Activated gamma-delta T cell treated with anti-CD3 and anti-CD28 coated beads, Interleukin-2, amount 50 U/mL, for 16 hours (primary cell): ENCODE measurements at regions not wholly inside any gene's neighbourhood (a gene's known extent, or its start where the extent isn't known, plus 50 kb on each side); places are given as distances from the start of the nearest gene placed in this dataset.

ENCODE experiments used
- DNase-seq: peaks from one replicate; pipeline ENCODE4 v3.0.0-alpha.2; 2020; ENCODE audit warnings: low read depth

- DNase-seq: no peak
These were observed 580.9 kb upstream of the WWC1 start for GRCh38 chr5:167710444-167711073.

- no peak for DNase-seq
These were observed 578.4 kb upstream of the WWC1 start for GRCh38 chr5:167712986-167713585.

GRCh38 chr5:167713896-167714295, 577.5 kb upstream of the WWC1 start:
- DNase-seq: no peak

DNA sequence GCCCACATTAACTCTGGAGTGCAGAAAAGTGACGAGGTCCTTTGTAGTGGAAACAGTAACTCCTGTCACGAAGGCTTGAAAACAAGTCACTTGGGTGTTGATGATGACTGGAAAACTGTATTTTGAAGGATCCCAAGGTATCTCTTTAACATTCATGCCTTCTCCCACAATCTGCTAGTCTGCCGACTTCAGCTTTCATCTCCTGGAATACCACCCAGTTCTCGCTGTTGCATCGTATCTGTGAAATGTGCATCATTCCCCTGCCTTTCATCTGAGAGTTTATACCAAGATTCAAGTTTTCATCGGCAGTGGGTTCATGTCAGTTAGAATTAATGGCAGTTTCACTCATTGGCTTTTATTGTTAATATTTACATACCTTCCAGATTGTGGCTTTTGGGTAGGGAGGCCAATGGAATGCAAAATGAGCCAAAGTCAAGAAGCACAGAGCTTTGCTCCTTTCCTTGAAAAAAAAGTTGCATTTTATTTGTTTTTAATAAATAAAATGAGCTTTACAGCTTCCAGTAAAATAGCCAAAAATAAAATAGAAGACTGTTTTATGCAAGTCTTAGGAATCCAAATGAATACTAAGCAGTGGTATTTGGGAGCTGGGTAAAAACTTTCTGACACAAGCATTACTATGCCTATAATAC, 575.2 kb upstream of the WWC1 start:
- DNase-seq: no peak

DNA sequence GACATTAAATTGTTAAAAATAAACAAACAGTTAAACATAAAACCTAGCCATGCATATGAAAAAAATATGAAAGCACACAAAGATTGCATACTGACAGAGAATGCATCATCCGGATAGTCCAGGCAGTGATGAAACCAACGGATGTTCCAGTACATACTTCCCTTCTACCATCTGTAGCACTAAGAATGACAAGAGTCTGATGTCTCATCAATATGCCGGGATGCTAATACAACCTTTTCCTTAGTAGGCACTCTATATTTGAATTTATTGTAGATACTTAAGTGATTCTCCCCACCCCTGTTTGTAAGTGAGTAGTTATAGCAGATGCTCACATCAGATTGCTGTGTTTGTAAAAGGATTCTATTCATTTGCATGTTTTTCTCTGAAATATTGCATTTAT, 571.2 kb upstream of the WWC1 start:
- no peak for DNase-seq

- no peak for DNase-seq
These were observed 570.7 kb upstream of the WWC1 start for GRCh38 chr5:167720676-167721260.

DNA sequence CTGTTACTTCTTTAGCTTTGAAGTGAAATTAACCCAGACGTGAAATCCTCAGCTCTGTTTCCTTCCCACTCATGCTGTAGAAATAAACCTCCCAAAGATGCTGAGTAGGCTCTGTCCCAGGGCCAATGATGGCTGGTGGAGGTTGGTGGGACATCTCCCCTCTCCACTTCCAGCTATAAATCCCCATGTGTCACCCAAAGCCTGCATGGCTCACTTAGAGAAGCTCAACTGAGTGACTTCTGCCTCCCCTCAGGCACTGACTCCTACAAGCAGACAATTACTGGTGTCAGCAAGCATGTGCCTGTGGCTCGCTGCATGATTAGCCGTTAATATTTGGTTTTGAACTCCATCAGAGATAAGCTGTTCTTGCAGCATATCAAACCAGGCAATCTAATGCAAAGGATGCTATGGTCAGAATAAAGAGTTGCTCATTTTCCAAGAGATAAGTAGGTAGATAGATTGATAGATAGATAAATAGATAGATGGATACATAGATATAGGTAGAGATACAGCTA, 569.5 kb upstream of the WWC1 start:
- no peak for DNase-seq

GRCh38 chr5:167723254-167723871, 568.1 kb upstream of the WWC1 start:
- DNase-seq: peak; percentile 42

DNA sequence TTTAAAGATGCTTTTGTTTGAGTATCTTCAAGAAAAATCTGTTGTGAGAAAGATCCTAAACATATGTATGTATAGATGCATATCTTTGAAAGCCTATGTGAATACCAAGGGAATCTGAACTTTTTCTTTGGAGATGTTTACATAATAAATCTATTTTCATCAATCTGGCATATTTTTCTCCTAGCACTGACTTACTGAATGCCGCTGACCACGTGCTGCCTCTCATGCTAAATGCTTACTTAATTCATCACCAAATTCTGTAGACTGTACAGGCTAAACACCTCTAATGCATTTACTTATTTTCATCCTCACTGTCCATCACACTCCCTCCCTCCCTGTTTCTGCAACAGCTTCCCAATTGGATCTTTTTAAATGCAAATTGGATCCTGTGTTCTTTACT, 566.2 kb upstream of the WWC1 start:
- no peak for DNase-seq

GRCh38 chr5:167725741-167726140, 565.7 kb upstream of the WWC1 start:
- no peak for DNase-seq

DNA sequence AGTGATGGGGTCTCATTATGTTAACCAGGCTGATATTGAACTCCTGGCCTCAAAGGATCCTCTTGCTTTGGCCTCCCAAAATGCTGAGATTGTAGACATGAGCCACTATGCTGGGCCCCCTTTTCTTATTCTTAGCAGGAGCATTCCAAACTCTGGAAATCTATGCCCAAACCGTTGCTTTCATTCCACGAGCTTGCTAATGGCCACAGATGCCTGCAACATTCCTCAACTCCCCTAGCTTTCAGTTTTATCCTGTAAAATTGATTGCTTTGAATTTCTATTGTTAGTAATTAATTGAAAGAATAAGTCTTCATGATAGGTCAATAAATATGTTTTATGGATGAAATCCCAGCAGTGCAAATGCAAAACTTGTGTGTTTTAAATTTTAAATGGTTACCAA, 564.8 kb upstream of the WWC1 start:
- DNase-seq: no peak

DNA sequence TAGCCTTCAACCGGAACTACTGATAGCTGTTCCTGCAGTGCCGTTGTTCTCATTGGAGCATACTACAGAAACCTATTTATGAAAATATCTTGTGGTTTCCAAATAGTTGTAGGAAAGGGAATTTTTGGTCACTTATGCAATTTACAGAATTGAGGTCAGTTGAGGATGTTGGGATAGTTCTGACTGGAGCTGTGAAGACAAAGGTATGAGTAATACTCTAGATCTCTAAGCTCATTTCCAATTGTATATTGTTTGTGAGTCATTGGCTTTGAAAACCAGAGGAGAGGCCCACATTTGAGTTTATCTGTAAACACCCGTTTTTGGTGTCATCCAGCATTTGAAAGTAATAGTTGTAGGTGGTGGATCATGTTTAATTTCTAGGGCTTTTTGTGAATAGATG, 561.3 kb upstream of the WWC1 start:
- DNase-seq: no peak

DNA sequence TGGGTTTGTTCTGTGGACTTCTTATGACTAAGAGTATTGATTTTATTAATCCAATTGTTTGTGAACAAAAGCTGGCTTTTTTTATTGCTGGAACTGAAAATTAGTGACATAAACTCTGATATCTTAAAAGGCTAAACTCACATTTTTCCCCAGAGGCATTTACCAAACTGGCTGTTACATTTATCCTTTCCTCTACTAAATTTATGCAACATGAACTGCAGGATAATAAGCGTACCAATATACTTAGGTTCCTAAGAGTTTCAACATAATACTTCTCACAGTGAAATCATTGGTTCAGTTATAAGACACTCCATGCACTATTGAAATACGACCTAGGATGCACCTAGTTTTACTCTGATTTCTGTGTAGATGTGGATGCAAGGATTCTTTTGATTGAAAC, 560.8 kb upstream of the WWC1 start:
- DNase-seq: no peak

- DNase-seq: no peak
These were observed 559.5 kb upstream of the WWC1 start for GRCh38 chr5:167731951-167732350.

GRCh38 chr5:167732499-167732898, 558.9 kb upstream of the WWC1 start:
- DNase-seq: no peak

GRCh38 chr5:167736992-167737391, 554.5 kb upstream of the WWC1 start:
- DNase-seq: no peak

- DNase-seq: no peak
These were observed 547.6 kb upstream of the WWC1 start for GRCh38 chr5:167743695-167744464.

DNA sequence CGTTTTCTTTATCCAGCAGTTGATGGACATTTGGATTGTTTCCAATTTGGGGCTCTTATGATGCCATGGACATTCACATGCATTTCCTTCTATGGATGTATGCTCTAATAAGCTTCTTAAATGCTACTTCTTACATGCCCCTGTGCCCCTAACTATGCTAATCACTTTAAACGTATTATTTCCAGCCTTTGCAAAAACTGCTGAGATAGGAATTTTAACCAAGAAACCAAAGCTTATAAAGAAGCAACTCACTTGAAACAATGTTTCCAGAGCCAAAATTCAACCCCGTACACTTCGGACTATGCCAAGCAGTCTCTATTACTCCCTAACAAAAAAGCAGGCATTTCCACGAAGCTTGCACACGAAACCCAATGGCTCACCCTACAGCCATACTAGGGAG, 545.6 kb upstream of the WWC1 start:
- DNase-seq: no peak

- no peak for DNase-seq
These were observed 540.9 kb upstream of the WWC1 start for GRCh38 chr5:167750586-167750985.

DNA sequence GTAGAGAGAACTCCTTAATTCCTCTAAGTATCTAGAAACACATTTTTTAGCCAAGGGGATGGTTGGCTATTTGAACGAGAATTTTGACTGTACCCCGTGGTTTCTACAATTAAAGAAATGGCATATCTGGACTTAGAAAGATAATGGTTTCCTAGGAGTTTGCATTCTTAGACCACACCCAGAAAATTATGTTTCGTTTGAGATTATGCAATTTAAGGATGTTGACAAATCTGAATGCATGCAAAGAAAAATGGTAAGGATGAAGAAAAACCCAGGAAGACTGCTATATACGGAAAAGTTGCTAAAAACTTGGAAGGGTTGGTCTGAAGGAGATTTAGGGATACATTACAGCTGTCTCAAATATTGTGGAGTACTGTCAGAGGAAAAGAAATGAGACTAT, 538.5 kb upstream of the WWC1 start:
- DNase-seq: no peak

DNA sequence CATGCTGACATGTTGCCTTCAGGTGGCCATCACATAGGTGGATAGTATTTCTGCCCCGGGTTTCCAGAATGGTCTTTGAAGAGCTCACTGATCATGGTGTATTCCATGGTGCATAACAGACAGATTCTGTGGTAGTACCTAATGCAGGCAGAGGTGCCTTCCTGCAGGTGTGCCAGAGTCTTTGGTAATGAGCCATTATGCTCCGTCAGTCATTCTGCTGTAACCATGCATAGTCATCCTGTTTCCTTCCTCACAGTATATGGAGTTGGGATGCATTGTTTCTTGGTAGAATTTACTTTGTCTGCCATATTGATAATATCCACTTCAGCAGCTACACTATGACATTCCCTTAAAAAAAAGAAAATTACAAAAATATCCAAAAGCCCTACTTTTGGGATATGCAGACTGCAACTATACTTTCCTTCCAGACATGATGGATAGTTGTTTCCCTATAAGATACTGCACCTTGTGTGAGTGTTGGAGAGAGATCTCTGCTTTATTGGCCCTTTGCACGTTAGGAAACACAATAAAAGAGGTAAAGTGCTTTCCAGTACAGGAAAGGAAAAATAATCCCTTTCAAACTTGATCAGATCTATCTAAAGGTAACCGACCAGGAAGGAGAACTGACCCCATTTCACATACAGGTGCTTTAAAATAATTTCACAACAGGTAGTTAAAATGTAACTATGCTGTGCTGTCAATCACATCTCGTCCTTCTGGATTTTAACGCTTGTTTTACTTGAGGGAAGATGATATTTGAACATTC, 537.5 kb upstream of the WWC1 start:
- DNase-seq: no peak
